Mammary epithelial cell (primary cell): ENCODE measurements at regions not wholly inside any gene's neighbourhood (a gene's known extent, or its start where the extent isn't known, plus 50 kb on each side); places are given as distances from the start of the nearest gene placed in this dataset.

Experiments used
- EZH2 ChIP-seq: IDR thresholded peaks from 2 replicates; pipeline ENCODE4 v1.6.1; 2012; ENCODE audit warnings: low read length, inconsistent platforms, borderline replicate concordance
- TF ChIP-seq, protein P1 (sequence below), 2 donors: IDR thresholded peaks in 1 of 2; conservative IDR thresholded peaks in 1 of 2; 2 replicates each; pipeline ENCODE4 v1.5.1; 2011 to 2012; ENCODE audit warnings: inconsistent platforms in 2 of 2, low read length in 2 of 2, mild to moderate bottlenecking in 2 of 2, control low read depth in 1 of 2, low read depth in 1 of 2; ENCODE audit not compliant: insufficient read depth in 1 of 2; ENCODE audit errors: extremely low read depth in 1 of 2

DNA sequence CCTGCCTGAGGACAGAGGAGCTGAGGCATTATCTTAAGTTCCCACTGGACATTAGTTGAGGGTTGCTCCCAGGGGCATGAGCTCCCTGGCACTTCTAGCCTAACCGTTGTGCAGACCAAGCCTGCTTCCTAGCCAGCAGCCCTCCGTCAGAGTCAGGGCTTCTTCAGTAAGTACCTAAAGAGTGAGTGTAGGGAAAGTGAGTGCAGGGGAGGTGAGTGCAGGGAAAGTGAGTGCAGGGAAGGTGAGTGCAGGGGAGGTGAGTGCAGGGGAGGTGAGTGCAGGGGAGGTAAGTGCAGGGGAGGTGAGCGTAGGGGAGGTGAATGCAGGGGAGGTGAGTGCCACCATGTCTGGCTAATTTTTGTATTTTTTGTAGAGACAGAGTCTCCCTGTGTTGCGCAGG lies 190.5 kb downstream of the ESRRB start:
- TF ChIP-seq, protein P1, sequence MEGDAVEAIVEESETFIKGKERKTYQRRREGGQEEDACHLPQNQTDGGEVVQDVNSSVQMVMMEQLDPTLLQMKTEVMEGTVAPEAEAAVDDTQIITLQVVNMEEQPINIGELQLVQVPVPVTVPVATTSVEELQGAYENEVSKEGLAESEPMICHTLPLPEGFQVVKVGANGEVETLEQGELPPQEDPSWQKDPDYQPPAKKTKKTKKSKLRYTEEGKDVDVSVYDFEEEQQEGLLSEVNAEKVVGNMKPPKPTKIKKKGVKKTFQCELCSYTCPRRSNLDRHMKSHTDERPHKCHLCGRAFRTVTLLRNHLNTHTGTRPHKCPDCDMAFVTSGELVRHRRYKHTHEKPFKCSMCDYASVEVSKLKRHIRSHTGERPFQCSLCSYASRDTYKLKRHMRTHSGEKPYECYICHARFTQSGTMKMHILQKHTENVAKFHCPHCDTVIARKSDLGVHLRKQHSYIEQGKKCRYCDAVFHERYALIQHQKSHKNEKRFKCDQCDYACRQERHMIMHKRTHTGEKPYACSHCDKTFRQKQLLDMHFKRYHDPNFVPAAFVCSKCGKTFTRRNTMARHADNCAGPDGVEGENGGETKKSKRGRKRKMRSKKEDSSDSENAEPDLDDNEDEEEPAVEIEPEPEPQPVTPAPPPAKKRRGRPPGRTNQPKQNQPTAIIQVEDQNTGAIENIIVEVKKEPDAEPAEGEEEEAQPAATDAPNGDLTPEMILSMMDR (conservative IDR thresholded peaks at IDR 0.05 in 1 of 2, IDR thresholded peaks at IDR 0.05 in 1 of 2; ENCODE audit: extremely low read depth in 1 of 2, insufficient read depth in 1 of 2, low read depth in 1 of 2, low read length in 2 of 2) = no peak
- TF ChIP-seq EZH2 = no peak
